A673 (cell line): ENCODE measurements at regions not wholly inside any gene's neighbourhood (a gene's known extent, or its start where the extent isn't known, plus 50 kb on each side); places are given as distances from the start of the nearest gene placed in this dataset.

Experiments used
- BruUV-seq: library from RNA; stranded (reverse); fragments of 400-500 nt; replicated peaks from 2 replicates; lab custom pipeline; 2021; lab: Mats Ljungman, UMichigan
- CTCF ChIA-PET: fragments of 300-600 bp; sonication (Branson Sonifier 250); formaldehyde crosslinking; loops from one replicate; lab custom pipeline; 2022; ENCODE audit warnings: antibody characterized with exemption; lab: Charles Lee
- POLR2A ChIA-PET: fragments of 300-600 bp; sonication (Branson Sonifier 250); formaldehyde crosslinking; loops from one replicate; lab custom pipeline; 2022; ENCODE audit warnings: antibody characterized with exemption; ENCODE audit not compliant: low non-redundant PET; lab: Charles Lee
- DNase-seq: peaks from one replicate; pipeline ENCODE4 v3.0.0-alpha.2; 2015; ENCODE audit warnings: low spot score
- H3K27ac ChIP-seq: fragments of 200-600 bp; sonication (generic); 2 replicates; pipeline ENCODE4 v1.5.1; 2016; ENCODE audit warnings: mixed run types, low read depth, mild to moderate bottlenecking, mixed read lengths, antibody characterized with exemption, low read length; ENCODE audit not compliant: poor library complexity, severe bottlenecking
- H3K27me3 ChIP-seq: fragments of 200-600 bp; sonication (generic); replicated peaks from 2 replicates; pipeline ENCODE4 v1.6.1; 2017; ENCODE audit warnings: mixed run types, low read depth, mild to moderate bottlenecking, mixed read lengths, antibody characterized with exemption, low read length; ENCODE audit not compliant: insufficient read depth, poor library complexity
- H3K36me3 ChIP-seq: fragments of 200-600 bp; sonication (generic); 2 replicates; pipeline ENCODE4 v1.6.1; 2016; ENCODE audit warnings: mixed run types, mild to moderate bottlenecking, mixed read lengths, antibody characterized with exemption, low read length; ENCODE audit not compliant: insufficient read depth, poor library complexity, severe bottlenecking
- H3K4me1 ChIP-seq: fragments of 200-600 bp; sonication (generic); 2 replicates; pipeline ENCODE4 v1.6.1; 2017; ENCODE audit warnings: mixed run types, mild to moderate bottlenecking, mixed read lengths, antibody characterized with exemption, low read length; ENCODE audit not compliant: insufficient read depth, poor library complexity, severe bottlenecking
- H3K4me3 ChIP-seq: fragments of 200-600 bp; sonication (generic); 2 replicates; pipeline ENCODE4 v1.5.1; 2016; ENCODE audit warnings: low read depth, mixed run types, mild to moderate bottlenecking, mixed read lengths, low read length; ENCODE audit not compliant: poor library complexity, severe bottlenecking
- H3K9me3 ChIP-seq: fragments of 200-600 bp; sonication (generic); 2 replicates; pipeline ENCODE4 v1.6.1; 2016; ENCODE audit warnings: mixed run types, low read depth, mild to moderate bottlenecking, mixed read lengths, antibody characterized with exemption, low read length; ENCODE audit not compliant: poor library complexity, severe bottlenecking
- EZH2 ChIP-seq: fragments of 200-600 bp; sonication (generic); IDR thresholded peaks from 2 replicates; pipeline ENCODE4 v1.6.1; 2017; ENCODE audit warnings: borderline replicate concordance, low read depth, mild to moderate bottlenecking, mixed read lengths, antibody characterized with exemption, low read length; ENCODE audit not compliant: poor library complexity, severe bottlenecking
- intact Hi-C: fragments of 100-400 bp; cut with micrococcal nuclease; formaldehyde crosslinking; loops from one replicate; pipeline ENCODE4 v1.10.0; 2022; ENCODE audit not compliant: unreplicated experiment
- TF ChIP-seq, protein P1 (sequence below): fragments of 300-800, 200-600 bp; sonication (generic); conservative IDR thresholded peaks from 2 replicates; pipeline ENCODE4 v1.5.1; 2017; ENCODE audit warnings: low read depth, mild to moderate bottlenecking, antibody characterized with exemption, low read length, moderate library complexity, mixed read lengths

DNA sequence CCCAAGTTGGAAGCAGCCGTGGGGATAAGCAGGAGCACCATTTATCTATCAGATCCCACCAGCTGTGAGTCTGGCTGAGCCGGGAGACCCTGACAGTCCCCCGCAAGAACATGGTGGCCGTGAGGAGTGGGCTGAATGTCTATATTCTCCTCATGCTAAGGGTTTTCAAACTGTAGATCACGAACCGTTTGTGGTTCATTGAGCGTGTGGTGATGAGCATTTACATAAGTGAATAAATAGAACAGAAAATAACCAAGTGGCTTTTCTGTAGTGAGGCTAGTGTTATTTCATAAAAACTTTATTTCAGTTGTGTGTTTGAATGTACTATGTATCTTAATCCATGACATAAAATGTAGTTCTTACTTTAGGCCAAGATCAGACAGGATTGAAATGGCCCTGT, 190.2 kb upstream of the APCDD1 start:
- TF ChIP-seq, protein P1, sequence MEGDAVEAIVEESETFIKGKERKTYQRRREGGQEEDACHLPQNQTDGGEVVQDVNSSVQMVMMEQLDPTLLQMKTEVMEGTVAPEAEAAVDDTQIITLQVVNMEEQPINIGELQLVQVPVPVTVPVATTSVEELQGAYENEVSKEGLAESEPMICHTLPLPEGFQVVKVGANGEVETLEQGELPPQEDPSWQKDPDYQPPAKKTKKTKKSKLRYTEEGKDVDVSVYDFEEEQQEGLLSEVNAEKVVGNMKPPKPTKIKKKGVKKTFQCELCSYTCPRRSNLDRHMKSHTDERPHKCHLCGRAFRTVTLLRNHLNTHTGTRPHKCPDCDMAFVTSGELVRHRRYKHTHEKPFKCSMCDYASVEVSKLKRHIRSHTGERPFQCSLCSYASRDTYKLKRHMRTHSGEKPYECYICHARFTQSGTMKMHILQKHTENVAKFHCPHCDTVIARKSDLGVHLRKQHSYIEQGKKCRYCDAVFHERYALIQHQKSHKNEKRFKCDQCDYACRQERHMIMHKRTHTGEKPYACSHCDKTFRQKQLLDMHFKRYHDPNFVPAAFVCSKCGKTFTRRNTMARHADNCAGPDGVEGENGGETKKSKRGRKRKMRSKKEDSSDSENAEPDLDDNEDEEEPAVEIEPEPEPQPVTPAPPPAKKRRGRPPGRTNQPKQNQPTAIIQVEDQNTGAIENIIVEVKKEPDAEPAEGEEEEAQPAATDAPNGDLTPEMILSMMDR: no peak
- TF ChIP-seq EZH2: no peak
- ChIA-PET CTCF (no interaction called here), POLR2A (no interaction called here)
- H3K27ac ChIP-seq: no peak overlapping the region
- H3K4me3 ChIP-seq: no peak overlapping the region
- H3K36me3 ChIP-seq: no peaks in the 10 kb centered on the region
- BruUV-seq: no TSS peak
- no peaks in the 10 kb centered on the region for H3K4me1 ChIP-seq
- intact Hi-C loops: no loop called here
- no peak for DNase-seq
- no peaks in the 10 kb centered on the region for H3K9me3 ChIP-seq
- no peaks in the 10 kb centered on the region for H3K27me3 ChIP-seq

DNA sequence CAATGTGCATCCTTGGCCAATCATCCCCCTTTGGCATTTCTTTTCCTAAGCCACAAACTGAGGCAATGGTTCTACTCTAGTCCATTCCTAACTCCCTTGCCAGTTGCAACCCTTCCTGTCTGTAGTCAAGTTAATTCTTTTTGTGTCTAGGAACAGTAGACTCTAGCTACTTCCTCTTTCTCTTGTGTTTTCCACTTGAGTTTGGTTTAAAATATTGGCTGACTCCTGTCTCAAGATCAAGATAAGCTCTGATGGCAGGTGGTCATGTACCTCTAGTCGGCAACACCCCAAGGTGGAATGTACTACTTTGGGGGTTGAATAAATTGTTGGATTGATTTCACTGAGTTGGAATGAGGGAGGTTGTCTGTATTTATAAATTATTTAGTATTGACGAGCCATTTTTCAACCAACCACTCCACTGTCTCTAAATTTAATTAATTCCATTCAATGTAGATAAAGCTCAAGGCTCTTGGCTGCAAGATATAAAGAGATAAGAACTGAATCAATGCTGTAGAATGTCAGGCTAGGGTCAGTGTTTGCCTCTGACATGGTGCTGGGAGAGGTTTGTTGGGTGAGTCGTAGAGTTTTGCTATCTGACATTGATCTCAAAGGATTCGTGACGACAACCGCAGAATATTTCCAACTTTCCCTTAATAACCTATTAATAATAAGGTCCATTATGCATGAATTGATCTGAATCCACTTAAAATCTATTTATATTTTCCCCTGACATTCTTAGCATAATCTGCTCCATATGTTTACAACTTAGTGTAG, 188.7 kb upstream of the APCDD1 start:
- TF ChIP-seq, protein P1: no peak
- TF ChIP-seq EZH2: no peak
- DNase-seq: no peak
- intact Hi-C loops: no loop called here
- ChIA-PET CTCF (no interaction called here), POLR2A (no interaction called here)
- H3K4me1 ChIP-seq: no peaks in the 10 kb centered on the region
- no peaks in the 10 kb centered on the region for H3K9me3 ChIP-seq
- H3K36me3 ChIP-seq: no peaks in the 10 kb centered on the region
- no TSS peak for BruUV-seq
- no peaks in the 10 kb centered on the region for H3K27me3 ChIP-seq
- no peak overlapping the region for H3K4me3 ChIP-seq
- H3K27ac ChIP-seq: no peak overlapping the region

DNA sequence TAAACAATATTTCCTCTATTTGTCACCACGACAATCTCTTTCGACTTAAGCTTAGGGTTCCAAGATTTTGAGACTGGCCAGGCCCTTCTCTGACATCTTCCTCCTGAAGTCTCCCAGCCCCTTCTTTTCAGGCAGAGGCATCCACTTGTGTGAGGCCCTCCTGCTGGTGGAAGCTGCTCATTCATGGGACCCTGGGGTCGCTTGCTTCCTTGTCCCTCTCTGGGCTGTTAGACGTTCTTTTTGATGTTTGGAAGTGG, 188.2 kb upstream of the APCDD1 start:
- Histone ChIP-seq H3K4me3 (no peak overlapping the region), H3K9me3 (no peaks in the 10 kb centered on the region), H3K36me3 (no peaks in the 10 kb centered on the region), H3K27me3 (no peaks in the 10 kb centered on the region), H3K27ac (no peak overlapping the region), H3K4me1 (no peaks in the 10 kb centered on the region)
- ChIA-PET CTCF (no interaction called here), POLR2A (no interaction called here)
- BruUV-seq: no TSS peak
- no peak for DNase-seq
- TF ChIP-seq EZH2: no peak
- TF ChIP-seq, protein P1: no peak
- intact Hi-C loops: no loop called here
